DMS53 treated with DMSO at 0.1 percent for 48 hours (cell line): ENCODE measurements at regions not wholly inside any gene's neighbourhood (a gene's known extent, or its start where the extent isn't known, plus 50 kb on each side); places are given as distances from the start of the nearest gene placed in this dataset.

Experiments
- DNase-seq: peaks from one replicate; lab custom pipeline; 2025; ENCODE audit not compliant: unreplicated experiment; lab: John Stamatoyannopoulos, UW

- no peak for DNase-seq
Observed at GRCh38 chr4:53654300-53654758, 63.0 kb upstream of the LNX1 start.

GRCh38 chr4:53653484-53654053 is 62.3 kb upstream of the LNX1 start:
- peak; percentile 78 for DNase-seq

GRCh38 chr4:53651156-53651735 is 60.0 kb upstream of the LNX1 start:
- no peak for DNase-seq

DNA sequence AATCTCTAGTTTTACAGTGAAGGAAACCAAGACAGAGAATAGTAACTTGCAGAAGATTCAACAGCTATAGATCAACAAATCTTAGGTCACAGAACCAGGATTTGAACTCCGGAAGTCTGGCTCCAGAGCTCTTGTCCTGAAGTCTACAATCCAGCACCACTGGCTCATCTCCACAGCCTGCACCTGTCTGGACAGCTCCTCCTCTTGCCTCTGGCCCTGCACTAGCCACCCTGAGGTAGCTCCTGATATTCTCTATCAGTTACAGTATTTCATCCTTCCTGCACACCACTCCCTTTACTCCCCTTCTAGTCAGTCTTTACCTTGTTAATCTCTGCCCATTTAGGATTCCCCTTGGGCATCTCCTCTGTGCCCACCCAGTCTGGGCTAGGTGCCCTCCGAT is 58.1 kb upstream of the LNX1 start:
- DNase-seq: no peak

DNA sequence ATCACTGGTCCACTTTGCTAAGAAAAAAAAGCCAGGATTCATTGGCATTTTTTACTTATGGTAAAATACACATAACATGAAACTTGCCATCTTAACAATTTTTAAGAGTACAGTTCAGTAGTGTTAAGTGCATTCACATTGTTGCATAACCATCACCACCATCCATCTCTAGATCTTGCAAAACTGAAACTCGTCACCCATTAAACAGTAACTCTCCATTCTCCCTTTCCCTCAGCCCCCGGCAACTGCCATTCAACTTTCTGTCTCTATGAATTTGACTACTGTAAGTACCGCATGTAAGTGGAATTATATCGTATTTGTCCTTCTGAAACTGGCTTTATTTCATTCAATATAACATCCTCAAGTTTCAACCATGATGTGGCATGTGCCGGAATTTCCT is 56.3 kb upstream of the LNX1 start:
- no peak for DNase-seq

- DNase-seq: peak; percentile 6
Observed at GRCh38 chr4:53646795-53647194, 55.5 kb upstream of the LNX1 start.

DNA sequence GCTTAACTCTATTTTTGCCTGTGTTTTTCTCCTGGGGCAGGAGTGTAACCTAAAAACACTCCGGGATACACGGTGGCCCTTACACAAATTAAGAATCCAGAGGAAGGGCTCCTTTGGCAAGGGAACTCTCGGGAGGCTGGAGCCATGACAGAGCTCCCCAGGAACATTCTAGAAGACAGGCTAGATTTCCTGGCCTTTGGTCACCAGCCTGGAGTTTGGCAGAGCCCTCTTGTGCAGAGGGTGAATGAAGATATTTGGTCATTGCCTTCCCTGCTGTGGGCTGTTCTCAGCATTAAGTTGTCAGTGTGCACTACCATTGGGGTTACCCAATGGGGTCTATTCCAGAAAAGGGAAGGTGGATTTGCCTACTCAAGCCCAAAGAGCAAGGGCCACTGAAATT is 53.8 kb upstream of the LNX1 start:
- no peak for DNase-seq

GRCh38 chr4:53644607-53645006 is 53.3 kb upstream of the LNX1 start:
- DNase-seq: peak; percentile 88
